Ascending aorta (tissue), 2 donors: ENCODE measurements at regions not wholly inside any gene's neighbourhood (a gene's known extent, or its start where the extent isn't known, plus 50 kb on each side); places are given as distances from the start of the nearest gene placed in this dataset.

Experiments used
- DNase-seq, 2 donors: peaks; one replicate each; pipeline ENCODE4 v3.0.0-alpha.2; 2019; ENCODE audit warnings: low spot score in 2 of 2
- H3K27ac ChIP-seq, 2 donors: fragments of 200-600 bp; sonication (generic); one replicate each; pipeline ENCODE4 v1.5.1; 2016 to 2017; ENCODE audit warnings: mild to moderate bottlenecking in 1 of 2
- H3K27me3 ChIP-seq: fragments of 200-600 bp; sonication (generic); one replicate; pipeline ENCODE4 v1.5.1; 2017
- H3K36me3 ChIP-seq, 2 donors: fragments of 200-600 bp; sonication (generic); one replicate each; pipeline ENCODE4 v1.5.1; 2016
- H3K4me1 ChIP-seq, 2 donors: fragments of 200-600 bp; sonication (generic); one replicate each; pipeline ENCODE4 v1.5.1; 2016 to 2017; ENCODE audit warnings: mild to moderate bottlenecking in 1 of 2
- H3K4me3 ChIP-seq, 2 donors: fragments of 200-600 bp; sonication (generic); one replicate each; pipeline ENCODE4 v1.5.1; 2016 to 2017; ENCODE audit warnings: mild to moderate bottlenecking in 1 of 2
- H3K9me3 ChIP-seq, 2 donors: fragments of 200-600 bp; sonication (generic); one replicate each; pipeline ENCODE4 v1.5.1; 2016
- intact Hi-C: fragments of 100-400 bp; cut with DNase I; formaldehyde crosslinking; loops from one replicate; pipeline ENCODE4 v1.15.1; 2023
- TF ChIP-seq, protein P1 (sequence below), 3 experiments: fragments of 200-600 bp in 2 of 3; fragments of 450-650 bp in 1 of 3; sonication (generic) in 2 of 3; IDR thresholded peaks; one replicate each; pipeline ENCODE4 v1.5.1; 2016 to 2019; ENCODE audit warnings: antibody characterized with exemption in 3 of 3, mild to moderate bottlenecking in 1 of 3, moderate library complexity in 1 of 3

- no peaks in the 10 kb centered on the region for H3K9me3 ChIP-seq
Observed at GRCh38 chr4:136136601-136137000, 1395.7 kb downstream of the PCDH18 start.

DNA sequence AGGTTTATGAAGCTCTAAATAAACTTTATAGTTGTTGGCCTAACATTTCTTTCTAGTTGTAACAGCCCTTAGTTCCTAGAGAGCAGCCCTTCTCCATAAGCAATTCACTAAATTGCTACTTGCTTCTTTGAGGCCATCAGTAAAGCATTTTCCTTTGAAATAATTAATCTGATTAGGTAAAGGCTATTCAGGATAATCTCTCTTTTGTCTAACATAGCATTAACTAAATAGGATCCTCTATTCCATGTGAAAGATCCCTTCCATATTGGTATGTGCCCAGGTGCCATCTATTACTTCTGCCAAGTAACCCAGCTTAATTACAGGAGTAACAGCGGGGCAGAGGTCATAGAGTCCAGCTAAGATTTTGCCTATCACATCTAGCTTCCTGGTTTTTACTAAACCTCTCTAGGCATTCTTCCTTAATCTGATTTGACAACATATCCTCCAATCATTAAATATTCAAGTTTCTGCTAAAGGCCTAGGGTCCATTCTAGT, 1408.0 kb downstream of the PCDH18 start:
- H3K4me1 ChIP-seq: no peaks in the 10 kb centered on the region
- H3K27ac ChIP-seq: no peak overlapping the region
- TF ChIP-seq, protein P1, sequence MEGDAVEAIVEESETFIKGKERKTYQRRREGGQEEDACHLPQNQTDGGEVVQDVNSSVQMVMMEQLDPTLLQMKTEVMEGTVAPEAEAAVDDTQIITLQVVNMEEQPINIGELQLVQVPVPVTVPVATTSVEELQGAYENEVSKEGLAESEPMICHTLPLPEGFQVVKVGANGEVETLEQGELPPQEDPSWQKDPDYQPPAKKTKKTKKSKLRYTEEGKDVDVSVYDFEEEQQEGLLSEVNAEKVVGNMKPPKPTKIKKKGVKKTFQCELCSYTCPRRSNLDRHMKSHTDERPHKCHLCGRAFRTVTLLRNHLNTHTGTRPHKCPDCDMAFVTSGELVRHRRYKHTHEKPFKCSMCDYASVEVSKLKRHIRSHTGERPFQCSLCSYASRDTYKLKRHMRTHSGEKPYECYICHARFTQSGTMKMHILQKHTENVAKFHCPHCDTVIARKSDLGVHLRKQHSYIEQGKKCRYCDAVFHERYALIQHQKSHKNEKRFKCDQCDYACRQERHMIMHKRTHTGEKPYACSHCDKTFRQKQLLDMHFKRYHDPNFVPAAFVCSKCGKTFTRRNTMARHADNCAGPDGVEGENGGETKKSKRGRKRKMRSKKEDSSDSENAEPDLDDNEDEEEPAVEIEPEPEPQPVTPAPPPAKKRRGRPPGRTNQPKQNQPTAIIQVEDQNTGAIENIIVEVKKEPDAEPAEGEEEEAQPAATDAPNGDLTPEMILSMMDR (IDR thresholded peaks at IDR 0.05): no peak
- intact Hi-C loops: no loop called here
- H3K36me3 ChIP-seq: no peaks in the 10 kb centered on the region
- H3K27me3 ChIP-seq: no peaks in the 10 kb centered on the region
- H3K9me3 ChIP-seq: no peaks in the 10 kb centered on the region
- no peak overlapping the region for H3K4me3 ChIP-seq
- DNase-seq: no peak

More at GRCh38 chr4:136136601-136137000, 1395.7 kb downstream of the PCDH18 start:
- H3K27me3 ChIP-seq: no peaks in the 10 kb centered on the region
- TF ChIP-seq, protein P1 (IDR thresholded peaks at IDR 0.05): no peak
- DNase-seq: no peak
- intact Hi-C loops: no loop called here
- H3K4me3 ChIP-seq: no peak overlapping the region
- H3K4me1 ChIP-seq: no peaks in the 10 kb centered on the region
- no peak overlapping the region for H3K27ac ChIP-seq
- no peaks in the 10 kb centered on the region for H3K36me3 ChIP-seq

- intact Hi-C loops: no loop called here
- H3K4me3 ChIP-seq: no peak overlapping the region
- H3K27me3 ChIP-seq: no peaks in the 10 kb centered on the region
- H3K36me3 ChIP-seq: no peaks in the 10 kb centered on the region
- TF ChIP-seq, protein P1 (IDR thresholded peaks at IDR 0.05): no peak
- H3K4me1 ChIP-seq: no peaks in the 10 kb centered on the region
- DNase-seq: no peak
- no peak overlapping the region for H3K27ac ChIP-seq
- no peaks in the 10 kb centered on the region for H3K9me3 ChIP-seq
Observed at GRCh38 chr4:136121426-136121825, 1410.9 kb downstream of the PCDH18 start.

DNA sequence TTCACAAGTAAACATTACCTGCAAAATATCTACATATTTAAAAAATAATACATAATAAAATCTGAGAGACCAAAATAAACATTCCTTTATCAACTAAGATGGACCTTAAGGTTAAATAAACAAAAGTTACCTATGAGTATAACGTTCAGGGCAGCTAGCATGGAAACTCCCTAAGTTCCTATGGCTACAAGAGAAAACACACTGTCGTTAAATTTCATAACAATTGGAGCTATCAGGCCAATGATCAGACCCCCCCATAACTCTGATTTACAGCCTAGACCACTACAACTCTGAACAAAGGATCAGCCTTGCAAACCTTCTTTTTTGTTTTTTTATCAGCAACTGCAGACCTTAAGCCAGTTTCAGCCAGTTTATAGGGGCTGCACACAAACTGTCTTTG, 1418.4 kb downstream of the PCDH18 start:
- Histone ChIP-seq H3K27ac (no peak overlapping the region), H3K4me1 (no peaks in the 10 kb centered on the region), H3K36me3 (no peaks in the 10 kb centered on the region), H3K27me3 (no peaks in the 10 kb centered on the region), H3K4me3 (no peak overlapping the region), H3K9me3 (no peaks in the 10 kb centered on the region)
- TF ChIP-seq, protein P1 (IDR thresholded peaks at IDR 0.05): no peak
- DNase-seq: no peak
- intact Hi-C loops: no loop called here

DNA sequence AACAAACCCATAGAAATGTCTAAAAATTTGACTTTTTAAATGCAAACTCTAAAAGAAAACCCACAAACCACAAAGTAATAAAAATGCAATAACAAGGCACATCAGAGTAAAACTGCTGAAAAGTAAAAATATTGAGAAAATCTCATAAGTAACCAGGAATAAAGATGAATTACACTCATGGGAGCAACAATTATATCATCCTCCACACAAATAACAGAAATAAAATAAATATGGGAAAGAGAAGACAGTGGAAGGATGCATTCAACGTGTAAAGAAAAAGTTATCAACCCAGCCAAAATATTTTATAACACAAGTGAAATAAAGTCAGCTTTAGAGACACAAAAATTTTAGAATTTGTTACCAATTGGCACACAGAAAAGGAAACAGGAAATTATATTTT, 1420.2 kb downstream of the PCDH18 start:
- H3K27ac ChIP-seq: no peak overlapping the region
- no peak for DNase-seq
- intact Hi-C loops: no loop called here
- H3K36me3 ChIP-seq: no peaks in the 10 kb centered on the region
- H3K9me3 ChIP-seq: no peaks in the 10 kb centered on the region
- H3K4me1 ChIP-seq: no peaks in the 10 kb centered on the region
- TF ChIP-seq, protein P1 (IDR thresholded peaks at IDR 0.05): no peak
- no peaks in the 10 kb centered on the region for H3K27me3 ChIP-seq
- H3K4me3 ChIP-seq: no peak overlapping the region

- Histone ChIP-seq H3K9me3 (no peaks in the 10 kb centered on the region), H3K27ac (no peak overlapping the region), H3K27me3 (no peaks in the 10 kb centered on the region), H3K4me1 (no peaks in the 10 kb centered on the region), H3K4me3 (no peak overlapping the region), H3K36me3 (no peaks in the 10 kb centered on the region)
- intact Hi-C loops: no loop called here
- TF ChIP-seq, protein P1 (IDR thresholded peaks at IDR 0.05): no peak
- DNase-seq: no peak
Observed at GRCh38 chr4:136106753-136107152, 1425.5 kb downstream of the PCDH18 start.
